Superior temporal gyrus (tissue), 1 donor: ENCODE measurements at regions not wholly inside any gene's neighbourhood (a gene's known extent, or its start where the extent isn't known, plus 50 kb on each side); places are given as distances from the start of the nearest gene placed in this dataset.
"Not testable (repeated sequence)": the region's sequence is repeated elsewhere in the genome, so short reads cannot be mapped to it uniquely, and the experiment has no call there.

Source experiments
- DNase-seq: peaks from one replicate; pipeline ENCODE4 v3.0.0-alpha.2; 2016; ENCODE audit errors: extremely low spot score

- no peak for DNase-seq
Observed at GRCh38 chr21:15203740-15204139, 138.9 kb upstream of the NRIP1 start.

DNA sequence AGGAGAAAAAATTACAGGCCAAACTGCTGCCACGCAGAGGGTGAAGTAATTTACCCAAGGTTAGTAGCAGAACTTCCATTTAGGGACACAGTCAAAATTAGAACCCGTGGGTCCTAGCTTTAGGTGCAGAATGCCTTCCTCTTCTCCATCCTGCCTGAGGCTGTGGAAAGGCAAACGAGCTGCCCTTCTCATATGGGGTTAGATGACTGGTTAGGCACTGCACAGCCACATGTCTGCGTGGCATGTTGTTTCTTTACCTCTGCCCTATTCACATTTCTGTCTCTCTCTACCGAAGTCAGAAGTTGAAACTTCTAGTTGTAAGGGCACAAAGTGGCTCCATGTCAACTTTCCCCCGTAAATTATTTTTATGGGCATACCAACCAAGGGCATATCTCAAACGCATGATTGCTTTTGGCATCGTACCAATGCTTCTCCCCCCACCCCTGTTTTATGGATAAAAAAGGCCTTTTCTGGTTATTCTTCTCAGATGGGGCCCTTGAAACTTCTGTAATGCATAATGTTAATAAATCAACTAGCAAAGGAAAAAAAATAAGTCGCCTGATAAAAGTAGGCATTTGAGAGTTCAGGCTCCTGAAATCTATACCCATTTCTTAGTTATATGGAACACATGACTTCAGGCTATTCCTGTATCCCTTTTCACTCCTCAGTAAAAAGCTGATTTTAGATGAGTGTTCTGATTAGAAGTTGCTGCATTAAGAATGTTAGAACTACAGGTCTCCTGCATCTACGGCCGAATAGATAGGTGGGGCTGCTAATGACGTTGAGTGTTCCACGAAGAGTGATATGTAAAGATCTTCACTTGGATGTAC lies 139.6 kb upstream of the NRIP1 start:
- DNase-seq, result no peak

GRCh38 chr21:15204970-15205286 lies 140.1 kb upstream of the NRIP1 start:
- no peak for DNase-seq

GRCh38 chr21:15206514-15206913 lies 141.7 kb upstream of the NRIP1 start:
- no peak for DNase-seq

DNA sequence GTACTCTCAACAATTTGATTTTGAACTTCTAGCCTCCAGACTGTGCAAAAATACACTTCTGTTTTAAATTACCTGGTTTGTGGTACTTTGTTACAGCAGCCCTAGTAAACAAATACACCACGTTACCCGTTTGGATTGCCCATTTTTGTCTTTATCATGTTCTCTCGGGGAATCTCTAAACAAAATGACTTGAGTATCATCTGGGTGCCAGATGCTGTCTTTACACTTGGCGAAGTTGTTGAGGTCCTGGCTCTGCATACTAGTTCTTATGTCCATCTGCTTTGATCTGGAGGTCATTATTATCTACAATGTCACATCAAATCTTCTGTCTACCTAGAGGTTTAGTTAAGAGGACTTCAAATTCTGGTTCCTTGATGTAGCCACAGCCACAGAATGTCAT lies 142.4 kb upstream of the NRIP1 start:
- no peak for DNase-seq

DNA sequence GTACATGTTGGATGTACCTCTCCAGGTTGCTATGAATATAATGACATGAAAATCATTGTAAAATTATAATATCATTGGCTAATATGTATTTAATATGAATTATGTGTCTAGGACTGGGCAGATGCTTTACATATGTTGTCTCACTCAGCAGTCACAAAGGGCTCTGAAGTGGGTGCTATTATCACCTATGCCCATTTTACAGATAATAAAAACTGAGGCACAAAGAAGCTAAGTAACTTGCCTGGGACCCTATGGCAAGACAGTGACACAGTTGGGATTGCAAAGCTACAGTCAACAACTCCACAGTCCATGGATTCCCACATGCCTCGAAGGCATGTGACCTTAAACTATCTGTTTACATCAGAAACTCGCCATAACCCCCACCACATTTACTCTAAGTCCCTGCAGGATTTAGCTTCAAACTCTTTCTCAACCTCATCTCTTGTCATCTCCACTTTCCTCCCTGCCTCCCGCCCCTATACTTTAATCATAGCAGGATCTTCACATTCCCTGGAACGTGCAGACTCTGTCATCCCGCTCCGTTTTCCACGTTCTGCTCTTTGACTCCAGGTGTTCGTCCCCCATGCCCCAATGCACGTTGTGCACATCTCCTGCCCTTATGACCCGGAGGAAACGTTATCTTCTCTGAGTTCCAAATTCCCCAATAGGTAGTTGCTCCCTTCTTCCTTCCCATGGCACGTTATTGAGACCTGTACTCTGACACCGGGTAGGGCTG lies 143.0 kb upstream of the NRIP1 start:
- DNase-seq, result no peak

- no peak for DNase-seq
Observed at GRCh38 chr21:15208786-15209185, 144.0 kb upstream of the NRIP1 start.

DNA sequence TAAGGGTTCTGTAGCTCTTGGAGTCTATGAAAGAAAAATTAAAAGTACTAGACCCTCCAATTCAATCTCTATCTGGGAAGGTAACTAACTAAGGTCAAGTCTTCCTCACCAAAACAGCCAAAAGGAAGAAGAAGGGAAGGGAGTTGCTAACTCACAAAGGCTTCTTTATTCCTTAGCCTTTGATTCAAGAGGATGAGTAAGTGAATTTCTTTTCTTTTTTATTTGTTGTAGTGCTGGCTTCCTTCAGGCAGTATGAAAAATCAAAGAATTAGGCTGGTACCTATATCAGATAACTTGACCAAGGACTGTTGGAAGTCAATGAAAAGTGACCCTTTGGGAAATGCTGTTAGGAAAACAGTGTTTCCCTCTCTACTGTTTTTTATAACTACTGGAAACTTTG lies 144.4 kb upstream of the NRIP1 start:
- no peak for DNase-seq

DNA sequence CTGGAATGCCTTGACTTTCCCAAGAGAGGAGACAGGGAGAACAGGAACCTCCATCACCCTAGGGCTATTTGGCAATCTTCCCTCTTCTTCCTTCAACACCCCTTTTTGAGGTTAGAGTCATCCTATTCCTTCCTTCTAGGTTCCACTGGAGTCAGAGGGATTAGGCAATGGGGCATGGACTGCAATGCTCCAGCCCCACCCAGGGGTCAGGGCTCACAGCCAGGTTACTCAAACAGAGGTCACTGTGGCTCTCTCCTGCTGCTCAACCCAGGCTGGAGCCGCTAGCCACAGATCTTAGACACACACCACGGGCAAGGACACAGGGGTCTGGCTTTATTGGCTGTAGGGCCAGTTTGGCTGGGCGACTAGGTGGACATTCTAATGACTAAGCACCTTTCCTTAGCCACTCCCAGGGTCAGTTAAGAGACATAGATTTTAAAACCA lies 145.5 kb upstream of the NRIP1 start:
- DNase-seq, result no peak

GRCh38 chr21:15211491-15212133 lies 146.8 kb upstream of the NRIP1 start:
- DNase-seq, result no peak

DNA sequence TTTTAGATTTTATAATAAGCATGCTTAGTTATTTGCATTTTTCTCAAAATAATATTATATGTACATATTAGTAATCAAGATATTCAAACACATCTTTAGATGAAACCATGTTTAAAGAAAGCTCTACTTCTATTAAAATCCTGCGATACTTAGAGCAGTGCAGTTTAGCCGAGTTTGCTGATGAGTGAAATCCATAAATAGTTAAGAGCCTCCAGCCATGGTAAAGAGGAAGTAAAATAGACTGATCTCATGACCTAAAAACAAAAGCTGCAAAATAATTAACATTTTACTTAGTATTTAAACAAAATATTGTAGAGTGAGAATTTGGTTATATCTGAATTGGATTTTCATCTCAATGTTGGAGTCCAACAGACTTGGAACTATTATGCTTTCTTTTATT lies 147.4 kb upstream of the NRIP1 start:
- no peak for DNase-seq

GRCh38 chr21:15218476-15218875 lies 153.7 kb upstream of the NRIP1 start:
- not testable (repeated sequence) for DNase-seq

DNA sequence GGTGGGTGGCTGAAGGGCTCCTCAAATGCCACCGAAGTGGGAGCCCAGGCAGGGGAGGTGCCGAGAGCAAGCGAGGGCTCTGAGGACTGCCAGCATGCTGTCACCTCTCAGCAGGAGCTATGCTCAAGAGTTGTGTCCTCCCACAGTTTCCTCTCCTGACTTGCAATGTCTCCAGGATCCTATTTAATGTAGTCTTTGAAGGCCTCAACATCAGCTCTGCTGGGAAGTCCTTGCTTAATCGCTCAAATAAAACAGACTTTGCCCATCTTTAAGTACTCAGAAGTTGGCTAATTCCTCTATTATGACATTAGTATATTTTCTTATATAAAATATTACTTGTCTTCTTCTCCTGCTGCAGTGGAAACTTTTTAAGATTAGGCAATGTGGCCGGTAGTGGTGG lies 154.2 kb upstream of the NRIP1 start:
- no peak for DNase-seq

DNA sequence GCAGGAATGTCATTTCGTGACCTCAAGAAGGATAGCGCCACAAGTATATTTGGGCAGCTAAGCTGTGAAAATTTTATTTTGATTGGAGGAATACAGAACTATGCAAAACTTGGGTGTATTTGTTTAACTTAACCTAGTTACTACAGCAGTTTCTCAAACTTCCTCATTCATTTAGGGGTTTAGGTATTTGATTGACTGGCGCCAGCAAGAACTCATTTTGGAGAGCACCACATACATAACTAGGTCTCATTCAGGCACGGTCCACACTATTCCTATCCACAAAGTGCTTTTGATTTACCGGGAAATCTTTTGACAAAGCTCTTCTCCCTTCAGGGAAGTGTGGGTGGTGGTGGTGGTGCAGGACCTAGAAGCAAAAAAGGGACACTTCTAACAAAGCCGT lies 155.1 kb upstream of the NRIP1 start:
- no peak for DNase-seq

DNA sequence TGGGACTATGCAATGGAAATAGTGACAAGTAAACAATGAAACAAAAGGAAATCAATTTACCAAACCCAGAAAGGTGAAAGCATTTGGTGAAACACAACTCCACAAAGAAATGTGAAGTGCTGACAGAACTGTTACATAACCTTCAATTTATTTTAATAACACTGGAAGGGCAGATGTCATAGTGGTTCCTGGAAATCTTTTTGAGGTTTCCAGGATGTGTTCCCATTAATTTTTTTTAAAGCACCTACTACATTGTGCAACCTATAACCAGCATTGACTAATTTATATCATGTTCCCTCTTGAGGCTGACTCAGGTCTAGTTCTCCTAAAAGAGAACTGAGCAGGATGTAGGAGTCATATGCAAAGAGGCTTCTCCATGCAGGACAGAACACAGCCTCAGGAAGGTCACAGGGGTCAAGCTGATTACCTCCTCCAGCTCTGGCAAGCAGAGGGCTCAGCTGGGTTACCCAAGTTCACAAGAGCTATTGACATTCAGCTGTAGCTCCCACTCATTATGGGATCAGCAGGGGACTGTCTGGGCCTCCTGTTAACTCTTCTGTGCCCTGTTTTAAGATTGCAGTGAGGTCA lies 157.1 kb upstream of the NRIP1 start:
- DNase-seq, result no peak

- no peak for DNase-seq
Observed at GRCh38 chr21:15222707-15223106, 157.9 kb upstream of the NRIP1 start.

DNA sequence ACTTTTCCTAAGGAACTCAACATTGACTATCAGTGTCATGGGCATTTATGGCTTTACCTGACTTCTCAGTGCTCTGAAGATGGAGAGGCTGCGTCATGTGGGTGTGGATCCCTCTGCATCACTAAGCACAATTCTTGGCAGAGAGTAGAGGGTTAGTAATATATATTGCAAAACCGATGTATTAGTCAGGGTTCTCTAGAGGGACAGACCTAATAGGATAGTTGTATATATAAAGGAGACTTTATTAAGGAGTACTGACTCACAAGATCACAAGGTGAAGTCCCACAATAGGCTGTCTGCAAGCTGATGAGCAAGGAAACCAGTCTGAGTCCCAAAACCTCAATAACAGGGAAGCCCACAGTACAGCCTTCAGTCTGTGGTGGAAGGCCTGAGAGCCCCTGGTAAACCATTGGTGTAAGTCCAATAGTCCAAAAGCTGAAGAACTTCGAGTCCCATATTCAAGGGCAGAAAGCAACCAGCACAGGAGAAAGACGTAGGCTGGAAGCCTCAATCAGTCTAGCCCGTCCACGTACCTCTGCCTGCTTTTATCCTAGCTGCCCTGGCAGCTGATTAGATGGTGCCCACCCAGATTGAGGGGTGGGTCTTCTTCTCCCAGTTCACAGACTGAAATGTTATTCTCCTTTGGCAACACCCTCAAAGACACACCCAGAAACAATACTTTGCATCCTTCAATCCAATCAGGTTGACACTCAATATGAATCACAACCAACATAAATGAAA lies 159.7 kb upstream of the NRIP1 start:
- DNase-seq, result no peak

DNA sequence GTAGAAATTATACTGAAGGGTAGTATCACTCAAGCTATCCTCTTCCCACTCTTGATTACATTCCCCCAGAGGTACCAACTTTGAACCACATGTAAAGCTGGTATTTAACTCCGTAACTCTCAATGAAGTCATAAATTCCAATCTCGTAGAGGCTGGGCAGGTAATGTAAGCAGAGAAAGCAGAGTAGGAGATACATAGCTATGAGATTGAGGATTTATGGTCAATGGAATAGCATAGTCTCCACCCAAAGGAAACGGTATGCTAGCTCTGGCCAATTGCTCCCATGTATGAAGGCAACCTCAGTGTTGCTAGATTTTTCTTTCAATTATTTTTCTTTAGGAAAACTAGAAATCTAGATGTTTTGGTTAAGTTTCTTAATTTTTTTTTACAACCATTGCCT lies 163.1 kb upstream of the NRIP1 start:
- no peak for DNase-seq

- no peak for DNase-seq
Observed at GRCh38 chr21:15229390-15229789, 164.6 kb upstream of the NRIP1 start.

GRCh38 chr21:15233611-15234010 lies 168.8 kb upstream of the NRIP1 start:
- DNase-seq, result no peak

GRCh38 chr21:15236111-15236510 lies 171.3 kb upstream of the NRIP1 start:
- DNase-seq, result no peak

GRCh38 chr21:15240848-15241247 lies 176.0 kb upstream of the NRIP1 start:
- DNase-seq, result no peak
